A549 (cell line): ENCODE measurements at regions not wholly inside any gene's neighbourhood (a gene's known extent, or its start where the extent isn't known, plus 50 kb on each side); places are given as distances from the start of the nearest gene placed in this dataset.

Experiments
- ATAC-seq, 2 experiments: fragments of 200-7000 bp in 1 of 2; fragments of >200 bp in 1 of 2; cut with Nextera tagmentation in 1 of 2; cut with Tn5 transposase in 1 of 2; 3 replicates each; pipeline versions ENCODE4 v1.8.0 to v1.9.1; 2018 to 2020; ENCODE audit warnings: mild to moderate bottlenecking in 1 of 2, moderate library complexity in 1 of 2
- CTCF ChIA-PET: fragments of 300-600 bp; sonication (Branson Sonifier 250); formaldehyde crosslinking; extraction: SDS; loops from one replicate; lab custom pipeline; 2021; ENCODE audit warnings: antibody characterized with exemption, inconsistent platforms; lab: Yijun Ruan, JAX
- POLR2A ChIA-PET: fragments of 350-600 bp; formaldehyde crosslinking; extraction: SDS; loops from one replicate; lab custom pipeline; 2021; ENCODE audit warnings: antibody characterized with exemption, inconsistent platforms; lab: Yijun Ruan, JAX
- DNase-seq, 2 experiments: peaks; one replicate each; pipeline versions ENCODE4 v3.0.0 to v3.0.0-alpha.2; 2011 to 2016; ENCODE audit warnings: low read depth in 1 of 2, low spot score in 1 of 2
- FAIRE-seq: peaks from 2 replicates; lab custom pipeline; 2011; peaks lifted over from hg19 to GRCh38; lab: Jason Lieb, UNC
- H3K27ac ChIP-seq, 2 experiments: fragments of >200 bp; sonication (Bioruptor Twin); formaldehyde crosslinking; 3 replicates each; pipeline ENCODE4 v1.5.1; 2016 to 2017
- H3K4me1 ChIP-seq: fragments of >200 bp; sonication (Bioruptor Twin); formaldehyde crosslinking; 3 replicates; pipeline ENCODE4 v1.6.1; 2016
- H3K4me2 ChIP-seq: fragments of >200 bp; sonication (Bioruptor Twin); formaldehyde crosslinking; 3 replicates; pipeline ENCODE4 v1.6.1; 2016
- H3K4me3 ChIP-seq: fragments of >200 bp; sonication (Bioruptor Twin); formaldehyde crosslinking; 3 replicates; pipeline ENCODE4 v1.5.1; 2016
- H3K9me3 ChIP-seq: fragments of >200 bp; sonication (Bioruptor Twin); formaldehyde crosslinking; 3 replicates; pipeline ENCODE4 v1.6.1; 2016
- CEBPB ChIP-seq, 2 experiments: fragments of >200 bp in 1 of 2; sonication (Bioruptor Twin) in 1 of 2; formaldehyde crosslinking in 1 of 2; IDR thresholded peaks; 2 replicates each; pipeline ENCODE4 v1.6.1; 2012 to 2016
- CHD2 ChIP-seq: fragments of 150-350 bp; IDR thresholded peaks from 2 replicates; pipeline ENCODE4 v1.6.1; 2014; ENCODE audit warnings: low read length; ENCODE audit not compliant: partially characterized antibody
- CTCF ChIP-seq: fragments of >200 bp; sonication (Bioruptor Twin); formaldehyde crosslinking; IDR thresholded peaks from 3 replicates; pipeline ENCODE4 v1.5.1; 2016
- EHF ChIP-seq: fragments of 250-450 bp; sonication (Bioruptor Pico); IDR thresholded peaks from 2 replicates; pipeline ENCODE4 v1.5.0; 2020; ENCODE audit warnings: mild to moderate bottlenecking
- ELK1 ChIP-seq: fragments of 150-350 bp; IDR thresholded peaks from 2 replicates; pipeline ENCODE4 v1.6.1; 2014; ENCODE audit warnings: low read depth, mild to moderate bottlenecking, low read length
- EP300 ChIP-seq, 2 experiments: fragments of >200 bp; sonication (Bioruptor Twin); formaldehyde crosslinking; IDR thresholded peaks; 2 replicates in 1 of 2; 3 replicates in 1 of 2; pipeline ENCODE4 v1.6.1; 2016 to 2017
- FOSB ChIP-seq: fragments of 250-450 bp; sonication (Bioruptor Pico); IDR thresholded peaks from 2 replicates; pipeline ENCODE4 v1.5.0; 2020; ENCODE audit warnings: mild to moderate bottlenecking, moderate library complexity
- FOSL2 ChIP-seq, 2 experiments: fragments of 450-650 bp in 1 of 2; fragments of >200 bp in 1 of 2; sonication (Bioruptor Twin) in 1 of 2; formaldehyde crosslinking; IDR thresholded peaks; 2 replicates each; pipeline versions ENCODE4 v1.5.0 to v1.6.1; 2016 to 2020; ENCODE audit warnings: mild to moderate bottlenecking in 1 of 2, moderate library complexity in 1 of 2
- HES2 ChIP-seq: fragments of >200 bp; sonication (Bioruptor Twin); formaldehyde crosslinking; IDR thresholded peaks from 2 replicates; pipeline ENCODE4 v1.6.1; 2016
- HEYL ChIP-seq: fragments of 250-450 bp; sonication (Bioruptor Pico); IDR thresholded peaks from 2 replicates; pipeline ENCODE4 v1.8.0; 2021; ENCODE audit warnings: mild to moderate bottlenecking, moderate library complexity
- HMGXB4 ChIP-seq: fragments of 250-450 bp; sonication (Bioruptor Pico); IDR thresholded peaks from 2 replicates; pipeline ENCODE4 v1.5.0; 2021; ENCODE audit warnings: mild to moderate bottlenecking, moderate library complexity, borderline replicate concordance
- KDM5A ChIP-seq: fragments of 200-600 bp; sonication (generic); IDR thresholded peaks from 2 replicates; pipeline ENCODE4 v1.6.1; 2016; ENCODE audit warnings: antibody characterized with exemption, mild to moderate bottlenecking
- MAZ ChIP-seq: fragments of 150-350 bp; IDR thresholded peaks from 2 replicates; pipeline ENCODE4 v1.6.1; 2014; ENCODE audit warnings: antibody characterized with exemption, low read depth, low read length, borderline replicate concordance
- MYC ChIP-seq: IDR thresholded peaks from 2 replicates; pipeline ENCODE4 v1.6.1; 2012; ENCODE audit warnings: mild to moderate bottlenecking, inconsistent platforms, low read length, improper control_type of control experiment, borderline replicate concordance
- NR3C1 ChIP-seq: fragments of >200 bp; sonication (Bioruptor Twin); formaldehyde crosslinking; IDR thresholded peaks from 3 replicates; pipeline ENCODE4 v1.6.1; 2017
- POLR2A ChIP-seq: IDR thresholded peaks from 2 replicates; pipeline ENCODE4 v1.6.1; 2012; ENCODE audit warnings: mild to moderate bottlenecking, low read length
- RARB ChIP-seq: fragments of 250-450 bp; sonication (Bioruptor Pico); IDR thresholded peaks from 2 replicates; pipeline ENCODE4 v1.8.0; 2021; ENCODE audit warnings: mild to moderate bottlenecking, moderate library complexity
- REST ChIP-seq: fragments of 200-600 bp; sonication (generic); IDR thresholded peaks from 2 replicates; pipeline ENCODE4 v1.6.1; 2016; ENCODE audit warnings: antibody characterized with exemption, mild to moderate bottlenecking, moderate library complexity
- RNF2 ChIP-seq: fragments of 200-600 bp; sonication (generic); IDR thresholded peaks from 2 replicates; pipeline ENCODE4 v1.6.1; 2016; ENCODE audit warnings: low read depth, mild to moderate bottlenecking, antibody characterized with exemption, moderate library complexity, borderline replicate concordance
- SMC3 ChIP-seq: fragments of >200 bp; sonication (Bioruptor Twin); formaldehyde crosslinking; IDR thresholded peaks from 3 replicates; pipeline ENCODE4 v1.6.1; 2018; ENCODE audit warnings: inconsistent platforms
- WGBS: methylation state at CpG from one replicate; pipeline ENCODE4 v1.1.6; 2017; ENCODE audit errors: missing lambda C conversion rate; 5-methylcytosine and 5-hydroxymethylcytosine counted together

GRCh38 chr2:219789476-219789875 is 162.0 kb downstream of the SLC4A3 start (continued):
- TF ChIP-seq REST, result no peak

GRCh38 chr2:219792446-219792845 is 165.0 kb downstream of the SLC4A3 start:
- 20% methylated on average over 4 of the region's 4 CpGs for WGBS
- Histone ChIP-seq H3K9me3 (0 out of 3 replicates have a peak, but pooled peaks cover 2% of the 10 kb centered on the region), H3K4me2 (no peak overlapping the region), H3K4me1 (no peaks in the 10 kb centered on the region), H3K4me3 (no peak overlapping the region), H3K27ac (no peak overlapping the region)
- ATAC-seq (no peak), FAIRE-seq (no peak), DNase-seq (no peak)
- POLR2A ChIA-PET, result no interaction called here
- CTCF ChIA-PET, result no interaction called here
- no peak for TF ChIP-seq FOSL2 (IDR thresholded peaks at IDR 0.05)
- no peak for TF ChIP-seq FOSL2 (CRISPR knock-in tag; IDR thresholded peaks at IDR 0.05)
- no peak for TF ChIP-seq ELK1
- TF ChIP-seq CEBPB (IDR thresholded peaks at IDR 0.05), result no peak
- no peak for TF ChIP-seq HES2
- TF ChIP-seq HEYL (CRISPR knock-in tag), result no peak
- TF ChIP-seq CTCF, result no peak
- no peak for TF ChIP-seq CHD2
- TF ChIP-seq EP300 (IDR thresholded peaks at IDR 0.05), result no peak
- TF ChIP-seq POLR2A, result no peak
- TF ChIP-seq FOSB, result no peak
- no peak for TF ChIP-seq RNF2
- no peak for TF ChIP-seq EHF (CRISPR knock-in tag)
- TF ChIP-seq NR3C1, result no peak
- TF ChIP-seq KDM5A, result no peak
- no peak for TF ChIP-seq RARB
- TF ChIP-seq MYC, result no peak
- TF ChIP-seq SMC3, result no peak
- TF ChIP-seq MAZ, result no peak
- TF ChIP-seq HMGXB4 (CRISPR knock-in tag), result no peak
